Panc1 (cell line): ENCODE measurements at regions not wholly inside any gene's neighbourhood (a gene's known extent, or its start where the extent isn't known, plus 50 kb on each side); places are given as distances from the start of the nearest gene placed in this dataset.

ENCODE experiments used
- ATAC-seq: fragments of 200-7000 bp; cut with Tn5 transposase; 2 replicates; pipeline ENCODE4 v1.9.1; 2020; ENCODE audit warnings: mild to moderate bottlenecking, moderate library complexity
- BruUV-seq: library from RNA; stranded (reverse); fragments of 400-500 nt; replicated peaks from 2 replicates; lab custom pipeline; 2021; lab: Mats Ljungman, UMichigan
- CTCF ChIA-PET: fragments of 300-600 bp; sonication (Branson Sonifier 250); formaldehyde crosslinking; loops from one replicate; lab custom pipeline; 2022; ENCODE audit warnings: antibody characterized with exemption; lab: Charles Lee
- POLR2A ChIA-PET: fragments of 300-600 bp; sonication (Branson Sonifier 250); formaldehyde crosslinking; loops from one replicate; lab custom pipeline; 2022; ENCODE audit warnings: antibody characterized with exemption; lab: Charles Lee
- DNase-seq: peaks from one replicate; pipeline ENCODE4 v3.0.0-alpha.2; 2010; ENCODE audit warnings: low read depth, low spot score
- H3K27ac ChIP-seq: 2 replicates; pipeline ENCODE4 v1.5.1; 2011; ENCODE audit warnings: mild to moderate bottlenecking, low read length, inconsistent platforms
- H3K27me3 ChIP-seq: fragments of 200-500 bp; sonication (Bioruptor generic); 2 replicates; pipeline ENCODE4 v1.6.0; 2014; ENCODE audit warnings: low read length, inconsistent platforms; ENCODE audit not compliant: control insufficient read depth, insufficient read depth
- H3K36me3 ChIP-seq: fragments of 200-500 bp; sonication (Bioruptor generic); 2 replicates; pipeline ENCODE4 v1.5.1; 2014; ENCODE audit warnings: inconsistent platforms, mild to moderate bottlenecking, low read length, moderate library complexity; ENCODE audit not compliant: control insufficient read depth, insufficient read depth
- H3K4me1 ChIP-seq: 2 replicates; pipeline ENCODE4 v1.5.1; 2011; ENCODE audit warnings: inconsistent platforms, mild to moderate bottlenecking, low read length, moderate library complexity; ENCODE audit not compliant: control insufficient read depth, insufficient read depth
- H3K4me3 ChIP-seq, 2 experiments: 2 replicates each; pipeline ENCODE4 v1.5.1; 2011 to 2012; ENCODE audit warnings: low read depth in 2 of 2, low read length in 2 of 2, mild to moderate bottlenecking in 2 of 2, inconsistent platforms in 1 of 2, moderate library complexity in 1 of 2
- H3K9me3 ChIP-seq: fragments of 200-500 bp; sonication (Bioruptor generic); 2 replicates; pipeline ENCODE4 v1.5.1; 2014; ENCODE audit warnings: low read depth, mild to moderate bottlenecking, inconsistent platforms, low read length, moderate library complexity; ENCODE audit not compliant: control insufficient read depth, insufficient read depth
- CTCF ChIP-seq: fragments of 450-650 bp; IDR thresholded peaks from 2 replicates; pipeline ENCODE4 v1.5.1; 2017; ENCODE audit warnings: mild to moderate bottlenecking
- POLR2AphosphoS5 ChIP-seq: IDR thresholded peaks from 2 replicates; pipeline ENCODE4 v1.6.1; 2012; ENCODE audit warnings: mild to moderate bottlenecking, low read depth, low read length, moderate library complexity
- REST ChIP-seq, 2 experiments: IDR thresholded peaks; 2 replicates each; pipeline ENCODE4 v1.6.1; 2011 to 2012; ENCODE audit warnings: low read depth in 2 of 2, control low read depth in 1 of 2, low read length in 1 of 2, mild to moderate bottlenecking in 1 of 2, moderate library complexity in 1 of 2; ENCODE audit not compliant: insufficient read depth in 1 of 2
- SIN3A ChIP-seq: IDR thresholded peaks from 2 replicates; pipeline ENCODE4 v1.6.1; 2012; ENCODE audit warnings: low read depth, mild to moderate bottlenecking, low read length, moderate library complexity, borderline replicate concordance; ENCODE audit not compliant: insufficient read depth
- TCF7L2 ChIP-seq: IDR thresholded peaks from 2 replicates; pipeline ENCODE4 v1.6.1; 2011; ENCODE audit warnings: mild to moderate bottlenecking, low read depth, low read length, inconsistent platforms
- in situ Hi-C: cut with HindIII; loops from 2 replicates; pipeline ENCODE4 v1.10.0; 2016; ENCODE audit warnings: low sequenced_read_pairs, low pct_unique_long_range_greater_than_20kb
- intact Hi-C: fragments of 100-400 bp; cut with micrococcal nuclease; formaldehyde crosslinking; loops from one replicate; pipeline ENCODE4 v1.10.0; 2022; ENCODE audit not compliant: unreplicated experiment

GRCh38 chr5:77877516-77878355, 101.6 kb upstream of the TBCA start:
- peak; percentile 56; the same call in 1 of the 2 replicates for ATAC-seq
- BruUV-seq = no TSS peak
- in situ Hi-C loops = no loop called here

GRCh38 chr5:77876862-77877502, 100.8 kb upstream of the TBCA start:
- H3K4me1 ChIP-seq = peaks cover 3% of the 10 kb centered on the region
- no peaks in the 10 kb centered on the region for H3K36me3 ChIP-seq
- in situ Hi-C loops = no loop called here
- peak overlapping the region; percentile 20 for H3K27ac ChIP-seq
- CTCF ChIA-PET = no interaction called here
- TF ChIP-seq SIN3A = no peak
- TF ChIP-seq POLR2AphosphoS5 = no peak
- TF ChIP-seq CTCF = no peak
- no peak for TF ChIP-seq REST (IDR thresholded peaks at IDR 0.05; ENCODE audit: insufficient read depth in 1 of 2, low read depth in 2 of 2, low read length in 1 of 2)
- TF ChIP-seq TCF7L2 = no peak
- H3K27me3 ChIP-seq = no peaks in the 10 kb centered on the region
- intact Hi-C loops = no loop called here
- BruUV-seq = no TSS peak
- H3K4me3 ChIP-seq = peak overlapping the region; percentile 19 to 43; a peak in 3 of 4 replicates
- DNase-seq = no peak
- POLR2A ChIA-PET = no interaction called here
- no peaks in the 10 kb centered on the region for H3K9me3 ChIP-seq
- peak; percentile 53; the same call in 1 of the 2 replicates for ATAC-seq

More at GRCh38 chr5:77877516-77878355, 101.6 kb upstream of the TBCA start:
- TF ChIP-seq CTCF (no peak), SIN3A (no peak)
- Histone ChIP-seq H3K9me3 (no peaks in the 10 kb centered on the region), H3K4me1 (peaks cover 3% of the 10 kb centered on the region), H3K36me3 (no peaks in the 10 kb centered on the region), H3K27me3 (no peaks in the 10 kb centered on the region), H3K4me3 (peak overlapping the region; percentile 19 to 43; a peak in 3 of 4 replicates), H3K27ac (peak overlapping the region; percentile 8; the same call in 1 of the 2 replicates)
- ChIA-PET CTCF (no interaction called here), POLR2A (no interaction called here)
- intact Hi-C loops = no loop called here
- DNase-seq = no peak
